GM12878 (cell line): ENCODE measurements at regions not wholly inside any gene's neighbourhood (a gene's known extent, or its start where the extent isn't known, plus 50 kb on each side); places are given as distances from the start of the nearest gene placed in this dataset.

Source experiments
- ATAC-seq: fragments of 200-7000 bp; cut with Tn5 transposase; 3 replicates; pipeline ENCODE4 v1.9.1; 2020; ENCODE audit warnings: mild to moderate bottlenecking, moderate library complexity
- BruUV-seq: library from RNA; stranded (reverse); fragments of 400-500 nt; replicated peaks from 2 replicates; lab custom pipeline; 2021; lab: Mats Ljungman, UMichigan
- CTCF ChIA-PET: fragments of 300-600 bp; sonication (Branson Sonifier 250); formaldehyde crosslinking; extraction: SDS; loops from one replicate; lab custom pipeline; 2021; ENCODE audit warnings: inconsistent platforms; lab: Yijun Ruan, JAX
- POLR2A ChIA-PET: fragments of 350-600 bp; formaldehyde crosslinking; extraction: SDS; loops from one replicate; lab custom pipeline; 2021; ENCODE audit warnings: inconsistent platforms; lab: Charles Lee
- RAD21 ChIA-PET: fragments of 300-600 bp; sonication (Branson Sonifier 250); formaldehyde crosslinking; loops from one replicate; lab custom pipeline; 2023; ENCODE audit warnings: antibody characterized with exemption; ENCODE audit not compliant: unreplicated experiment; lab: Charles Lee
- SMC1A ChIA-PET: fragments of 300-600 bp; sonication (Branson Sonifier 250); formaldehyde crosslinking; loops from one replicate; lab custom pipeline; 2023; ENCODE audit not compliant: unreplicated experiment, uncharacterized antibody; lab: Charles Lee
- DNase-seq: peaks from one replicate; pipeline ENCODE4 v3.0.0-alpha.2; 2011; ENCODE audit warnings: low read depth, low spot score
- FAIRE-seq: peaks from 3 replicates; lab custom pipeline; 2011; peaks lifted over from hg19 to GRCh38; lab: Jason Lieb, UNC
- H2AFZ ChIP-seq: 2 replicates; pipeline ENCODE4 v1.6.0; 2011; ENCODE audit warnings: low read depth, low read length, control low read depth; ENCODE audit not compliant: control insufficient read depth
- H3K27ac ChIP-seq: 2 replicates; pipeline ENCODE4 v1.5.1; 2011; ENCODE audit warnings: control low read depth; ENCODE audit not compliant: control insufficient read depth, insufficient read depth
- H3K27me3 ChIP-seq, 2 experiments: replicated peaks in 1 of 2; 2 replicates each; pipeline versions ENCODE4 v1.6.0 to v1.6.1; 2011; ENCODE audit warnings: low read length in 1 of 2; ENCODE audit not compliant: control insufficient read depth in 2 of 2, insufficient read depth in 2 of 2
- H3K36me3 ChIP-seq, 2 experiments: 2 replicates each; pipeline ENCODE4 v1.5.1; 2011; ENCODE audit warnings: low read length in 1 of 2; ENCODE audit not compliant: control insufficient read depth in 2 of 2, insufficient read depth in 2 of 2
- H3K4me1 ChIP-seq: 2 replicates; pipeline ENCODE4 v1.6.1; 2011; ENCODE audit warnings: mild to moderate bottlenecking, low read length, moderate library complexity, mixed read lengths; ENCODE audit not compliant: control insufficient read depth, insufficient read depth
- H3K4me2 ChIP-seq: 2 replicates; pipeline ENCODE4 v1.6.0; 2011; ENCODE audit warnings: control low read depth; ENCODE audit not compliant: control insufficient read depth, insufficient read depth
- H3K4me3 ChIP-seq: fragments of 200-600 bp; sonication (generic); 2 replicates; pipeline ENCODE4 v1.5.1; 2016
- H3K79me2 ChIP-seq: 2 replicates; pipeline ENCODE4 v1.6.0; 2011; ENCODE audit warnings: low read length; ENCODE audit not compliant: control insufficient read depth, insufficient read depth
- H3K9ac ChIP-seq: 2 replicates; pipeline ENCODE4 v1.8.0; 2011; ENCODE audit warnings: low read length, control low read depth, mixed read lengths; ENCODE audit not compliant: control insufficient read depth, insufficient read depth
- H3K9me3 ChIP-seq: replicated peaks from 3 replicates; pipeline ENCODE4 v1.5.1; 2011; ENCODE audit warnings: mild to moderate bottlenecking, low read length; ENCODE audit not compliant: control insufficient read depth, insufficient read depth
- H4K20me1 ChIP-seq: 2 replicates; pipeline ENCODE4 v1.6.0; 2011; ENCODE audit not compliant: control insufficient read depth, insufficient read depth
- EGR1 ChIP-seq, 2 experiments: IDR thresholded peaks; 1 replicate in 1 of 2; 2 replicates in 1 of 2; pipeline ENCODE4 v1.6.1; 2011 to 2012; ENCODE audit warnings: low read depth in 2 of 2, low read length in 2 of 2, borderline replicate concordance in 1 of 2, mild to moderate bottlenecking in 1 of 2, moderate library complexity in 1 of 2
- ETV6 ChIP-seq, 2 experiments: fragments of 450-650 bp in 1 of 2; IDR thresholded peaks in 1 of 2; conservative IDR thresholded peaks in 1 of 2; 2 replicates each; pipeline ENCODE4 v1.6.1; 2014; ENCODE audit warnings: antibody characterized with exemption in 1 of 2, borderline replicate concordance in 1 of 2, low read depth in 1 of 2, mild to moderate bottlenecking in 1 of 2, moderate library complexity in 1 of 2
- HDGF ChIP-seq: fragments of 450-650 bp; IDR thresholded peaks from 2 replicates; pipeline ENCODE4 v1.6.1; 2016; ENCODE audit warnings: antibody characterized with exemption
- JUNB ChIP-seq: IDR thresholded peaks from 2 replicates; pipeline ENCODE4 v1.6.1; 2016; ENCODE audit warnings: antibody characterized with exemption, mild to moderate bottlenecking
- NR2C2 ChIP-seq: IDR thresholded peaks from 2 replicates; pipeline ENCODE4 v1.6.1; 2011; ENCODE audit warnings: borderline replicate concordance, low read depth; ENCODE audit not compliant: control insufficient read depth, insufficient read length
- POLR2AphosphoS5 ChIP-seq: IDR thresholded peaks from 2 replicates; pipeline ENCODE4 v1.6.1; 2011; ENCODE audit warnings: mild to moderate bottlenecking, low read length, inconsistent platforms
- TCF3 ChIP-seq: IDR thresholded peaks from 2 replicates; pipeline ENCODE4 v1.6.1; 2012; ENCODE audit warnings: low read depth, mild to moderate bottlenecking, low read length, borderline replicate concordance; ENCODE audit not compliant: insufficient read depth
- WGBS: methylation state at CpG from one replicate; pipeline ENCODE4 v1.1.6; 2016; ENCODE audit warnings: low lambda C conversion rate; ENCODE audit not compliant: insufficient replicate concordance, insufficient coverage; ENCODE audit errors: missing lambda C conversion rate; 5-methylcytosine and 5-hydroxymethylcytosine counted together
- in situ Hi-C: fragments of 300-500 bp; cut with MboI; formaldehyde crosslinking; loops from 9 replicates; pipeline ENCODE4 v1.14.3; 2018; ENCODE audit warnings: mixed read lengths
- intact Hi-C: fragments of 100-400 bp; cut with micrococcal nuclease; formaldehyde crosslinking; loops from one replicate; pipeline ENCODE4 v1.14.2; 2022; ENCODE audit not compliant: unreplicated experiment
- TF ChIP-seq, protein P1 (sequence below): fragments of 450-650 bp; IDR thresholded peaks from 2 replicates; pipeline ENCODE4 v1.6.1; 2017; ENCODE audit warnings: mild to moderate bottlenecking, moderate library complexity
- TF ChIP-seq, protein P2 (sequence below): fragments of 450-650 bp; IDR thresholded peaks from 2 replicates; pipeline ENCODE4 v1.6.1; 2018; ENCODE audit warnings: mild to moderate bottlenecking, low read depth, moderate library complexity; ENCODE audit not compliant: partially characterized antibody
- TF ChIP-seq, protein P3 (sequence below): fragments of 450-650 bp; formaldehyde crosslinking; IDR thresholded peaks from 2 replicates; pipeline ENCODE4 v1.5.0; 2022; ENCODE audit warnings: mild to moderate bottlenecking, missing genetic modification characterization

DNA sequence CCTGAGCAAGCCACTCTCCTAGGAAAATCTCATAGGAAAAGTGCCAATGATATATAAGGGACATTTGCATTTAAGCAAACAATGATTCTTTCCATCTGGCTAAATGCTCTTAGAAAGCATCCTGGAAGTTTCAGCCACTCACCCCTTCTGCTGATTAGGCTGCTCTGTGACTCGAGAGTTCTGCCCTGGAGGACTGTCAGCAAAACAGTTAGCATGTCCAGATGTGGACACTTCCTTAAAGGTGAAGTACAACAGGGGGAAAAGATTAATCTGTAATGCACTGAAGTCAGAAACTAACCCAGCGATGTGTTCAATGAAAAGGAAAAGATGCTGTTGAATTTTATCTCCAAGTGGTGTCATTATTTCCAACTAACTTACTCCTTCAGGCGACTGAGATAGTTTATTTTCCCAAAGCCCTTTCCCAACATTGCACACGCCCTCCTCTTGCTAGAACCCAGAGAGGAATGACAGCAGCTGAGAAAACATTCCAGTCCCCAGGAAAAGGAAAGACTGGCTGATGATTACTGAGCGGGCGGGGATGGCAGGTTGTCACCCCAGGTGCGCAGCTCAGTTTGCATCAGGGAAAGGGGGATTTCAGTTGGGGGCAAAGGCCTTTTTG, 214.0 kb downstream of the SS18 start:
- ChIA-PET CTCF (interaction anchor here (1.9 kb wide), 1 partner anchor 19 kb away, joined by 5 read pairs; no protein-coding TSS in a partner anchor), RAD21 (no interaction called here), SMC1A (interaction anchor here (0.7 kb wide), 1 partner anchor 1513 kb away, joined by 5 read pairs; no protein-coding TSS in a partner anchor), POLR2A (no interaction called here)
- Histone ChIP-seq H2AFZ (no peak overlapping the region), H3K9me3 (no peaks in the 10 kb centered on the region), H4K20me1 (no peaks in the 10 kb centered on the region), H3K4me1 (no peaks in the 10 kb centered on the region), H3K27ac (no peak overlapping the region), H3K27me3 (no peaks in the 10 kb centered on the region), H3K79me2 (no peaks in the 10 kb centered on the region), H3K9ac (no peak overlapping the region), H3K36me3 (no peaks in the 10 kb centered on the region), H3K4me2 (no peak overlapping the region), H3K4me3 (no peak overlapping the region)
- in situ Hi-C loops (no loop called here), intact Hi-C loops (no loop called here)
- no TSS peak for BruUV-seq
- 39% methylated on average over 7 of the region's 7 CpGs for WGBS
- DNase-seq (no peak), FAIRE-seq (no peak), ATAC-seq (no peak)
- TF ChIP-seq, protein P1, sequence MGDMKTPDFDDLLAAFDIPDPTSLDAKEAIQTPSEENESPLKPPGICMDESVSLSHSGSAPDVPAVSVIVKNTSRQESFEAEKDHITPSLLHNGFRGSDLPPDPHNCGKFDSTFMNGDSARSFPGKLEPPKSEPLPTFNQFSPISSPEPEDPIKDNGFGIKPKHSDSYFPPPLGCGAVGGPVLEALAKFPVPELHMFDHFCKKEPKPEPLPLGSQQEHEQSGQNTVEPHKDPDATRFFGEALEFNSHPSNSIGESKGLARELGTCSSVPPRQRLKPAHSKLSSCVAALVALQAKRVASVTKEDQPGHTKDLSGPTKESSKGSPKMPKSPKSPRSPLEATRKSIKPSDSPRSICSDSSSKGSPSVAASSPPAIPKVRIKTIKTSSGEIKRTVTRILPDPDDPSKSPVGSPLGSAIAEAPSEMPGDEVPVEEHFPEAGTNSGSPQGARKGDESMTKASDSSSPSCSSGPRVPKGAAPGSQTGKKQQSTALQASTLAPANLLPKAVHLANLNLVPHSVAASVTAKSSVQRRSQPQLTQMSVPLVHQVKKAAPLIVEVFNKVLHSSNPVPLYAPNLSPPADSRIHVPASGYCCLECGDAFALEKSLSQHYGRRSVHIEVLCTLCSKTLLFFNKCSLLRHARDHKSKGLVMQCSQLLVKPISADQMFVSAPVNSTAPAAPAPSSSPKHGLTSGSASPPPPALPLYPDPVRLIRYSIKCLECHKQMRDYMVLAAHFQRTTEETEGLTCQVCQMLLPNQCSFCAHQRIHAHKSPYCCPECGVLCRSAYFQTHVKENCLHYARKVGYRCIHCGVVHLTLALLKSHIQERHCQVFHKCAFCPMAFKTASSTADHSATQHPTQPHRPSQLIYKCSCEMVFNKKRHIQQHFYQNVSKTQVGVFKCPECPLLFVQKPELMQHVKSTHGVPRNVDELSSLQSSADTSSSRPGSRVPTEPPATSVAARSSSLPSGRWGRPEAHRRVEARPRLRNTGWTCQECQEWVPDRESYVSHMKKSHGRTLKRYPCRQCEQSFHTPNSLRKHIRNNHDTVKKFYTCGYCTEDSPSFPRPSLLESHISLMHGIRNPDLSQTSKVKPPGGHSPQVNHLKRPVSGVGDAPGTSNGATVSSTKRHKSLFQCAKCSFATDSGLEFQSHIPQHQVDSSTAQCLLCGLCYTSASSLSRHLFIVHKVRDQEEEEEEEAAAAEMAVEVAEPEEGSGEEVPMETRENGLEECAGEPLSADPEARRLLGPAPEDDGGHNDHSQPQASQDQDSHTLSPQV: no peak
- TF ChIP-seq TCF3 (no peak), ETV6 (conservative IDR thresholded peaks at IDR 0.05 in 1 of 2, IDR thresholded peaks at IDR 0.05 in 1 of 2; ENCODE audit: borderline replicate concordance in 1 of 2, low read depth in 1 of 2) (no peak), JUNB (no peak), POLR2AphosphoS5 (no peak), NR2C2 (no peak), HDGF (no peak), EGR1 (IDR thresholded peaks at IDR 0.05; ENCODE audit: borderline replicate concordance in 1 of 2, low read depth in 2 of 2, low read length in 2 of 2) (no peak)
- TF ChIP-seq, protein P2, sequence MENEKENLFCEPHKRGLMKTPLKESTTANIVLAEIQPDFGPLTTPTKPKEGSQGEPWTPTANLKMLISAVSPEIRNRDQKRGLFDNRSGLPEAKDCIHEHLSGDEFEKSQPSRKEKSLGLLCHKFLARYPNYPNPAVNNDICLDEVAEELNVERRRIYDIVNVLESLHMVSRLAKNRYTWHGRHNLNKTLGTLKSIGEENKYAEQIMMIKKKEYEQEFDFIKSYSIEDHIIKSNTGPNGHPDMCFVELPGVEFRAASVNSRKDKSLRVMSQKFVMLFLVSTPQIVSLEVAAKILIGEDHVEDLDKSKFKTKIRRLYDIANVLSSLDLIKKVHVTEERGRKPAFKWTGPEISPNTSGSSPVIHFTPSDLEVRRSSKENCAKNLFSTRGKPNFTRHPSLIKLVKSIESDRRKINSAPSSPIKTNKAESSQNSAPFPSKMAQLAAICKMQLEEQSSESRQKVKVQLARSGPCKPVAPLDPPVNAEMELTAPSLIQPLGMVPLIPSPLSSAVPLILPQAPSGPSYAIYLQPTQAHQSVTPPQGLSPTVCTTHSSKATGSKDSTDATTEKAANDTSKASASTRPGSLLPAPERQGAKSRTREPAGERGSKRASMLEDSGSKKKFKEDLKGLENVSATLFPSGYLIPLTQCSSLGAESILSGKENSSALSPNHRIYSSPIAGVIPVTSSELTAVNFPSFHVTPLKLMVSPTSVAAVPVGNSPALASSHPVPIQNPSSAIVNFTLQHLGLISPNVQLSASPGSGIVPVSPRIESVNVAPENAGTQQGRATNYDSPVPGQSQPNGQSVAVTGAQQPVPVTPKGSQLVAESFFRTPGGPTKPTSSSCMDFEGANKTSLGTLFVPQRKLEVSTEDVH: no peak
- TF ChIP-seq, protein P3, sequence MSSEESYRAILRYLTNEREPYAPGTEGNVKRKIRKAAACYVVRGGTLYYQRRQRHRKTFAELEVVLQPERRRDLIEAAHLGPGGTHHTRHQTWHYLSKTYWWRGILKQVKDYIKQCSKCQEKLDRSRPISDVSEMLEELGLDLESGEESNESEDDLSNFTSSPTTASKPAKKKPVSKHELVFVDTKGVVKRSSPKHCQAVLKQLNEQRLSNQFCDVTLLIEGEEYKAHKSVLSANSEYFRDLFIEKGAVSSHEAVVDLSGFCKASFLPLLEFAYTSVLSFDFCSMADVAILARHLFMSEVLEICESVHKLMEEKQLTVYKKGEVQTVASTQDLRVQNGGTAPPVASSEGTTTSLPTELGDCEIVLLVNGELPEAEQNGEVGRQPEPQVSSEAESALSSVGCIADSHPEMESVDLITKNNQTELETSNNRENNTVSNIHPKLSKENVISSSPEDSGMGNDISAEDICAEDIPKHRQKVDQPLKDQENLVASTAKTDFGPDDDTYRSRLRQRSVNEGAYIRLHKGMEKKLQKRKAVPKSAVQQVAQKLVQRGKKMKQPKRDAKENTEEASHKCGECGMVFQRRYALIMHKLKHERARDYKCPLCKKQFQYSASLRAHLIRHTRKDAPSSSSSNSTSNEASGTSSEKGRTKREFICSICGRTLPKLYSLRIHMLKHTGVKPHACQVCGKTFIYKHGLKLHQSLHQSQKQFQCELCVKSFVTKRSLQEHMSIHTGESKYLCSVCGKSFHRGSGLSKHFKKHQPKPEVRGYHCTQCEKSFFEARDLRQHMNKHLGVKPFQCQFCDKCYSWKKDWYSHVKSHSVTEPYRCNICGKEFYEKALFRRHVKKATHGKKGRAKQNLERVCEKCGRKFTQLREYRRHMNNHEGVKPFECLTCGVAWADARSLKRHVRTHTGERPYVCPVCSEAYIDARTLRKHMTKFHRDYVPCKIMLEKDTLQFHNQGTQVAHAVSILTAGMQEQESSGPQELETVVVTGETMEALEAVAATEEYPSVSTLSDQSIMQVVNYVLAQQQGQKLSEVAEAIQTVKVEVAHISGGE (CRISPR knock-in tag): no peak
